ENCODE measurements at regions not wholly inside any gene's neighbourhood (a gene's known extent, or its start where the extent isn't known, plus 50 kb on each side); places are given as distances from the start of the nearest gene placed in this dataset.

GRCh38 chrY:7745581-7745901 lies 834.0 kb upstream of the AMELY start:
- no peak overlapping the region for H3K4me3 Mint-ChIP-seq
- H3K4me1 Mint-ChIP-seq: no peaks in the 10 kb centered on the region
- no peak for ATAC-seq
- no peaks in the 10 kb centered on the region for H3K9me3 ChIP-seq (ENCODE audit: control insufficient read depth, low read length, poor library complexity, severe bottlenecking)
- DNase-seq: no peak
- no peaks in the 10 kb centered on the region for H3K36me3 Mint-ChIP-seq (ENCODE audit: low read depth)
- H3K27me3 Mint-ChIP-seq: peaks cover 20% of the 10 kb centered on the region
- no peak overlapping the region for H3K27ac Mint-ChIP-seq

GRCh38 chrY:7744691-7745580 lies 833.4 kb upstream of the AMELY start:
- H3K4me3 Mint-ChIP-seq: no peak overlapping the region
- H3K4me1 Mint-ChIP-seq: no peaks in the 10 kb centered on the region
- DNase-seq (no peak), ATAC-seq (no peak)
- H3K9me3 ChIP-seq (ENCODE audit: control insufficient read depth, low read length, poor library complexity, severe bottlenecking): no peaks in the 10 kb centered on the region
- no peak overlapping the region for H3K27ac Mint-ChIP-seq
- no peaks in the 10 kb centered on the region for H3K36me3 Mint-ChIP-seq (ENCODE audit: low read depth)
- H3K27me3 Mint-ChIP-seq: peaks cover 20% of the 10 kb centered on the region

GRCh38 chrY:7736847-7737365 lies 825.4 kb upstream of the AMELY start:
- ATAC-seq: no peak
- no peaks in the 10 kb centered on the region for H3K9me3 ChIP-seq (ENCODE audit: control insufficient read depth, low read length, poor library complexity, severe bottlenecking)
- Mint-ChIP-seq H3K27me3 (peaks cover 14% of the 10 kb centered on the region), H3K4me1 (no peaks in the 10 kb centered on the region), H3K4me3 (no peak overlapping the region), H3K36me3 (ENCODE audit: low read depth) (no peaks in the 10 kb centered on the region), H3K27ac (no peak overlapping the region)
- DNase-seq: no peak

- Mint-ChIP-seq H3K27me3 (no peaks in the 10 kb centered on the region), H3K4me1 (no peaks in the 10 kb centered on the region), H3K4me3 (no peak overlapping the region), H3K36me3 (ENCODE audit: low read depth) (no peaks in the 10 kb centered on the region), H3K27ac (no peak overlapping the region)
- ATAC-seq (no peak), DNase-seq (no peak)
- no peaks in the 10 kb centered on the region for H3K9me3 ChIP-seq (ENCODE audit: control insufficient read depth, low read length, poor library complexity, severe bottlenecking)
Measured at GRCh38 chrY:7731651-7732050, 820.1 kb upstream of the AMELY start.

- no peak for ATAC-seq
- H3K9me3 ChIP-seq (ENCODE audit: control insufficient read depth, low read length, poor library complexity, severe bottlenecking): no peaks in the 10 kb centered on the region
- Mint-ChIP-seq H3K27me3 (no peaks in the 10 kb centered on the region), H3K27ac (no peak overlapping the region), H3K36me3 (ENCODE audit: low read depth) (no peaks in the 10 kb centered on the region), H3K4me1 (no peaks in the 10 kb centered on the region), H3K4me3 (no peak overlapping the region)
- no peak for DNase-seq
Measured at GRCh38 chrY:7730664-7731063, 819.1 kb upstream of the AMELY start.

- Mint-ChIP-seq H3K27ac (no peak overlapping the region), H3K27me3 (no peaks in the 10 kb centered on the region), H3K4me1 (no peaks in the 10 kb centered on the region), H3K36me3 (ENCODE audit: low read depth) (no peaks in the 10 kb centered on the region), H3K4me3 (no peak overlapping the region)
- ATAC-seq (no peak), DNase-seq (no peak)
- no peaks in the 10 kb centered on the region for H3K9me3 ChIP-seq (ENCODE audit: control insufficient read depth, low read length, poor library complexity, severe bottlenecking)
Measured at GRCh38 chrY:7730071-7730470, 818.5 kb upstream of the AMELY start.

GRCh38 chrY:7729318-7730011 lies 817.9 kb upstream of the AMELY start:
- Mint-ChIP-seq H3K4me1 (no peaks in the 10 kb centered on the region), H3K27me3 (no peaks in the 10 kb centered on the region), H3K4me3 (no peak overlapping the region), H3K27ac (no peak overlapping the region), H3K36me3 (ENCODE audit: low read depth) (no peaks in the 10 kb centered on the region)
- no peaks in the 10 kb centered on the region for H3K9me3 ChIP-seq (ENCODE audit: control insufficient read depth, low read length, poor library complexity, severe bottlenecking)
- DNase-seq (no peak), ATAC-seq (no peak)

- Mint-ChIP-seq H3K4me1 (no peaks in the 10 kb centered on the region), H3K27me3 (no peaks in the 10 kb centered on the region), H3K4me3 (no peak overlapping the region), H3K36me3 (ENCODE audit: low read depth) (no peaks in the 10 kb centered on the region), H3K27ac (no peak overlapping the region)
- no peaks in the 10 kb centered on the region for H3K9me3 ChIP-seq (ENCODE audit: control insufficient read depth, low read length, poor library complexity, severe bottlenecking)
- ATAC-seq: no peak
- DNase-seq: no peak
Measured at GRCh38 chrY:7728935-7729317, 817.4 kb upstream of the AMELY start.

GRCh38 chrY:7725791-7726460 lies 814.4 kb upstream of the AMELY start:
- Mint-ChIP-seq H3K4me1 (no peaks in the 10 kb centered on the region), H3K27ac (no peak overlapping the region), H3K27me3 (peaks cover 6% of the 10 kb centered on the region), H3K36me3 (ENCODE audit: low read depth) (no peaks in the 10 kb centered on the region), H3K4me3 (no peak overlapping the region)
- ATAC-seq (no peak), DNase-seq (no peak)
- H3K9me3 ChIP-seq (ENCODE audit: control insufficient read depth, low read length, poor library complexity, severe bottlenecking): no peaks in the 10 kb centered on the region

GRCh38 chrY:7723991-7724632 lies 812.6 kb upstream of the AMELY start:
- Mint-ChIP-seq H3K4me3 (no peak overlapping the region), H3K4me1 (no peaks in the 10 kb centered on the region), H3K27ac (no peak overlapping the region), H3K36me3 (ENCODE audit: low read depth) (no peaks in the 10 kb centered on the region), H3K27me3 (peaks cover 6% of the 10 kb centered on the region)
- H3K9me3 ChIP-seq (ENCODE audit: control insufficient read depth, low read length, poor library complexity, severe bottlenecking): no peaks in the 10 kb centered on the region
- peak; percentile 54 for ATAC-seq
- no peak for DNase-seq

GRCh38 chrY:7723127-7723526 lies 811.6 kb upstream of the AMELY start:
- DNase-seq: no peak
- Mint-ChIP-seq H3K4me3 (no peak overlapping the region), H3K27me3 (peaks cover 6% of the 10 kb centered on the region), H3K27ac (no peak overlapping the region), H3K4me1 (no peaks in the 10 kb centered on the region), H3K36me3 (ENCODE audit: low read depth) (no peaks in the 10 kb centered on the region)
- H3K9me3 ChIP-seq (ENCODE audit: control insufficient read depth, low read length, poor library complexity, severe bottlenecking): no peaks in the 10 kb centered on the region
- ATAC-seq: no peak

- no peak for DNase-seq
- H3K4me1 Mint-ChIP-seq: no peaks in the 10 kb centered on the region
- H3K9me3 ChIP-seq (ENCODE audit: control insufficient read depth, low read length, poor library complexity, severe bottlenecking): no peaks in the 10 kb centered on the region
- no peak overlapping the region for H3K27ac Mint-ChIP-seq
- no peak for ATAC-seq
- no peak overlapping the region for H3K4me3 Mint-ChIP-seq
- no peaks in the 10 kb centered on the region for H3K36me3 Mint-ChIP-seq (ENCODE audit: low read depth)
- H3K27me3 Mint-ChIP-seq: peaks cover 6% of the 10 kb centered on the region
Measured at GRCh38 chrY:7722566-7722965, 811.0 kb upstream of the AMELY start.

GRCh38 chrY:7720974-7721373 lies 809.4 kb upstream of the AMELY start:
- Mint-ChIP-seq H3K27me3 (peaks cover 6% of the 10 kb centered on the region), H3K4me1 (no peaks in the 10 kb centered on the region), H3K36me3 (ENCODE audit: low read depth) (no peaks in the 10 kb centered on the region), H3K4me3 (no peak overlapping the region), H3K27ac (no peak overlapping the region)
- H3K9me3 ChIP-seq (ENCODE audit: control insufficient read depth, low read length, poor library complexity, severe bottlenecking): no peaks in the 10 kb centered on the region
- ATAC-seq (no peak), DNase-seq (no peak)

Data from T-helper 17 cell (primary cell).